GM18870 (cell line): ENCODE measurements at regions not wholly inside any gene's neighbourhood (a gene's known extent, or its start where the extent isn't known, plus 50 kb on each side); places are given as distances from the start of the nearest gene placed in this dataset.
"Not testable (repeated sequence)": the region's sequence is repeated elsewhere in the genome, so short reads cannot be mapped to it uniquely, and the experiment has no call there.

Source experiments
- ATAC-seq: cut with Tn5 transposase; IDR thresholded peaks from one replicate; pipeline ENCODE4 v1.9.1; 2021; ENCODE audit warnings: moderate library complexity; ENCODE audit not compliant: unreplicated experiment

DNA sequence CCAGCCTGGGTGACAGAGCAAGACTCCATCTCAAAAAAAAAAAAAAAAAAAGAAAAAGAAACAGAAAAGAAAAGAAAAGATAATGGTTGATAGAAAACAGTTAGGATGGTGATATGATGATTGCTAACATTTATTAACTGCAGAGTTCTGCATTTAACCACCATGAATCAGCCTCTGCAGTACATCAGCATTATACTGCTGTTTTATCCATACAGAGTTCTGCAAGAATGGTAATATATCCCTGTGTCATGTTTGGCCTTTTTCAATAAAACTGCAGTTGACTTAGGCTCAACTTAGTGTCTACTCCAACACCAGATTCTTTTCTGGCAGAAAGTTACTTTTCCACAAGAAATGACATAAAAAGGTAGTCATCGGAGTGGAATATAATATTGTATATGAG lies 62.6 kb downstream of the DUSP6 start:
- no peak for ATAC-seq

DNA sequence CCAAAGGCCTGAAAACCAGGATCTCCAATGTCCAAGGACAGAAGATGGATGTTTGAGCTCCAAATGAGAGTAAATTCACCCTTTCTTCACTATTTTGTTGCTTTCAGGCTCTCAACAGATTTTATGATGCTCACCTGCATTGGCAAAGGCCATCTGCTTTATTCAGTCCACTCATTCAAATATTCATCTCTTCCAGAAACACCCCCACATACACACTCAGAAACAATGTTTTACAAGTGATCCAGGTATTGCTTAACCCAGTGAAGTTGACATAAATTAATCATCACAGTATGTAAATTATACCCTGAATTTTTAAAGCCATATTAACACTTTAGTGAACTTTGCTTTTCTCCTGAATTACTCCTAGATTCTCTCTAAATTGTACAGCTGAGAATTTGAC lies 63.3 kb downstream of the DUSP6 start:
- no peak for ATAC-seq

DNA sequence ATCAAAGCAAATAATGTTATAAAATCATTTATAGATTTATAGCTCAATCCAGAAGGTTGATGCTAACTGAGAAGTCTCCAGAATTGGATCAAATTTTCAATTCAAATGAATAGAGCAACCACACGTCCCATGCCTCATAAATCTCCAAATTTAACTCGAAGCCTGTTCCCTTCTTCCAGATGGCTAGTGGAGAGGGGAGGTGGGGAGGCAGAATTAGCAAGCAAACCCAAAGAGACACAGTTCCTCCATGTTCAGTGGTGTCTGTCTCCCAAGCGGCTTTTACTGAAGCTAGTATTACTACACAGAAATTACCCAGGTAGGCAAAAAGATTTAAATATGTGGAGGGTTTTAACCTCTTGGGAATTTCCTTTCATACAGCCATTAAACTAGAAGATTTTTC lies 65.8 kb downstream of the DUSP6 start:
- no peak for ATAC-seq

DNA sequence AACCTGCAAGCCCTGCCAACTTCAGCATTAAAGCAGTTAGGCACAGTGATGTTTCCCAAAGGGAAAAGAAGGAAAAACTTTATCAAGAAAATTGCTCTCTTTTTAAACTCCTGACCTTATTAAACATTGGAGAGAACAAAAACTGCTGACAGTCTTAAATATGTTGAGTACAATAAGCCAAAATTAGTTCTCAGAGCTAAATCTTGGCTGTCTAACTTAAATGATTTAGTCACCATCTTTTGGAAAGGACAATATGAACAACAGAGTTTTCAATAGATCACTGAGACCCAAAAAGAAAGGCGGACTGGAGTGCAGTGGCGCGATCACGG lies 70.8 kb downstream of the DUSP6 start:
- ATAC-seq: no peak

GRCh38 chr12:89280833-89281538 lies 71.3 kb downstream of the DUSP6 start:
- no peak for ATAC-seq

DNA sequence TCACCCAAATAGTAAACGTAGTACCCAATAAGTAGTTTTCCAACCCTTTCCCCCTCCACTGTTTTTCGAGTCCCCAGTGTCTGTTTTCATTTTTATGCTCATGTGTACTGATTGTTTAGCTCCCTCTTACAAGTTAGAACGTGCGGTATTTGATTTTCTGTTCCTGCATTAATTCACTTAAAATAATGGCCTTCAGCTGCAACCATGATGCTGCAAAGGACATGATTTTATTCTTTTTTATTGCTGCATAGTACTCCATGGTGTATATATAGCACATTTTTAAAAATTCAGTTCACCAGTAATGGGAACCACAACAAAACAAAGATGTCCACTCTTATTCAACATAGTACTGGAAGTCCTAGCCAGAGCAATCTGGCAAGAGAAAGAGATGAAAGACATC lies 72.8 kb downstream of the DUSP6 start:
- no peak for ATAC-seq

DNA sequence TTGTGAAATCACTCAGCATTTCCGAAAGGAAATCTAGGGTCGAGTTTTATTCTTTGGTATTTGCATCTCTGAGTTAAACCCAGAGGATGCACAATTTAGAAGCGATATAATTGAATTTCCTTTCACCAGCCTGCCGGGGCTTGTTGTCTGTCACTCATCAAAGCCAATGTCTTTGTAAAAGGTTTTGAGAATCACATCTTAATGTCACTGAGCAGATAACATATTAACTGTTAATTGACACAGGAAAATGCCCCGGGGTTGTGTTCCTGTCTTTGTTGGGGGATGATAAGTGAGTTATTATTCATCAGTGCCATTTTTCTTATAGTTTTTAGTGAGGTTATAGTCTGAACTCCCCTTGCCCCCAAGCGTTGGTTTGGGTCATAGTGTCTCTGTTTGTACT lies 73.4 kb downstream of the DUSP6 start:
- ATAC-seq: no peak

DNA sequence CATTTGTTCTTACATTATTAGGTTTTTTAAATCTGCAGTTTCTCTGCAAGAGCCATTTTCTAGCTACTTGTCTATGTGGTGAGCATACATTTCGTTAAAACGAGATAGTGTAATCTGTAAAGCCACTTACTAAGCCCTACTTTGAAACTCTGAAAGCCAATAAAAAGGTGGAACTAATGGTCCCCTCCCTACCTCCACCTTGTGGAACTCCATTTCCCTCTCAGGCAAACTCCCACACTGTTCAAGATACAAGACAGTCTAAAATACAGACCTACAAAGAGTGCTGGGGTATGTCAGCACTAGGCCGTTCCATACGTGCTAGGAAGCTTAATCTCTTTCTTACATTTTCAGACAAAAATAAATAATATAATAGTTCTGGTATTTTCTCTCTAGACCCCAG lies 74.1 kb downstream of the DUSP6 start:
- ATAC-seq: no peak

- no peak for ATAC-seq
Measured at GRCh38 chr12:89276860-89277259, 75.4 kb downstream of the DUSP6 start.

- no peak for ATAC-seq
Measured at GRCh38 chr12:89273525-89273924, 78.8 kb downstream of the DUSP6 start.

DNA sequence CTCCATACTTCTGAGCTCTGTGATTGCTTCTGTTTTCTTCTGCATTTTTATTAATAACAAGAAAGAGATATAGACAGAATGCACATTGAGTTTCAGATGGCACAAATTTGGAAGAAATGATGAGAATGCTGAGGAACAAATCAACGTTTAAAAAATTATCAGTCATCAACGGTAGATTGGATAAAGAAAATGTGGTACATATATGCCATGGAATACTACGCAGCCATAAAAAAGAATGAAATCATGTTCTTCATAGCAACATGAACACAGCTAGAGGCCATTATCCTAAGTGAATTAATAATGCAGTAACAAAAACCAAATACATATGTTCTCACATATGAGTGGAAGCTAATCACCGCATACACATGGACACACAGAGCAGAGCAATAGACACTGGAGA lies 81.8 kb downstream of the DUSP6 start:
- no peak for ATAC-seq

DNA sequence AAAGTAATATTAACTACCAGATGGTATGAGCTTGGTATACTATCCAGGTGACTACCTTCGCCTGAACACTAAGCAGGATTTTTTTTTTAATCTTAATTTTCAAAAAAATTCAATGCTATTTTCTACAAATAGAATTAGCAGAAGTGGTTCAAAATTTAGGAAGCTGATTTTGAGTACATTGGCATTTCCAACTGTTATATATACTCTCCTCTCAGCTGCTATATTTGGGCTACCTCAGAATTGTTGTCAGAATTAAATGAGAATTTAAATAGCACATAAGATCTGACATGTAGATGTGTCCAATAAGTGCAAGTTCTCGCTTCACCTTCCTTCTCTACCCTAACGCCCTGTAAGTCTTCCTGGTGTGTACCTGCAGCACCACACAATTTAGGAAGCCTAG lies 83.1 kb downstream of the DUSP6 start:
- no peak for ATAC-seq

DNA sequence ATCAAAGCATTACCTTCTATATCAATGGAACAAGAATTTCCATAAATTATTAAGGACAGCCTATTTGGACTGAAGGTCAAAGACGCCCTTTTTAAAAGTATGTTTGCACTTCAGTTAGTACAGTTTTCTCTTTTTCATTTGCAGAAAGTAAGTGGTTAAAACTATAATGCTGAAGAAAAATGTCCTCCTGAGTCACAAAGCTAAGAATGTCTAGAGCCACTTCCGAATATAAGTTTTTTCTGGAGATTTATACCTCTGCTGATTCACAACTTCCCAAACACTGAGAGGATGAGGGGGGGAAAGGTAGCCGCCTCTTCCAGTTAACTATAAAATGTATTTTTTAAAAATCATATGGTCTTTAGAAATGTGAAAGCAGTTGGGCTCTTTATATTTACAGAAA lies 84.9 kb downstream of the DUSP6 start:
- ATAC-seq: no peak

- not testable (repeated sequence) for ATAC-seq
Measured at GRCh38 chr12:89266574-89267188, 85.6 kb downstream of the DUSP6 start.

GRCh38 chr12:89264837-89265236 lies 87.5 kb downstream of the DUSP6 start:
- no peak for ATAC-seq

DNA sequence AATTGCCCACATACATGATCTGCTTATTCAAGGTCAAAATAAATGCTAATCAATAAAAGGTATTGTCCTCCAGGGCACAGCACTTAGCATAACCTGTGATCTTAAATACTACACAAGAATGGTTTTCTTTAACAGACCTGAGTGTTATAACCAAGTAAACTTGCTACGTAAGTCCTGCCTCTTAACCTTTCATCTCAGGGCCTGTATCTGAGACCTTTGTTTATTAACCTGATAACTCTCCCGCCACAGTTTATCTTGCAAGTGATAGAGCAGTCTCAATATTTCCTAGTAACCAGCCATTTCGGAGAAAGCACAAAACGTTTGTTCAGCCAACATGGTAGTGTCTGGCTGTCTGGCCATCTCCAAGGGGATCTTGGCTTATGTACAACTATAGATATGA lies 88.4 kb downstream of the DUSP6 start:
- ATAC-seq: no peak

DNA sequence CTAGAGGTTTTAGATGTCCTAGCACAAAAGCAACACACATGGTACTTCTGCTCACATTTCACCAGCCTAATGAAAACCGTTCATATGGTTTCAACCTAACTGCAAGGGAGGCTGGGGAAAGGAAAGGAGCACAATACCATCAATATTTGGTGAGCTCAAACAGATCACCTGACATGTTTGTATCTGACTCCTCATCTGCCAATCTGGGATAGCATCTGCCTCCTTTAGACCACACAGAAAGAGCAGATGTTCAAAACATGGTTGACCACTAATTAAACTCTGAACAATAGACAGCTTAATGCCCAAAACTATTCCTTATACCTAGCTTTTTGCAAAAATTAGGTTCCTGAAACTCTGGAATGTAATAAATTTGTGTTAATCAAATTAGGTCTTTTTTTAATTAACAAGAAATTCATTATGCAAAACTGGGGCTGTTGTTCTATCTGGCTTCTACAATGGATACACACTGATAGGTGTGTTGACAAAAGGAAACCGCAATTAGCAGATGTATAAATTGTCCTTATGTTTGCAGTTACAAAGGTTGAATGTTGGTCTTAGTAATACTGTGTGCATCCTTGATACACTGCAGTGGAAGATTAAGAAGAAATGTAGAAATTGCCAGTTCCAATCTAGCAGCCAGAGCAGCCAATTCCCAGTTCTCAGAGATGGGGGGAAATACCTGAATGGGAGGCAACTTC lies 89.3 kb downstream of the DUSP6 start:
- no peak for ATAC-seq

DNA sequence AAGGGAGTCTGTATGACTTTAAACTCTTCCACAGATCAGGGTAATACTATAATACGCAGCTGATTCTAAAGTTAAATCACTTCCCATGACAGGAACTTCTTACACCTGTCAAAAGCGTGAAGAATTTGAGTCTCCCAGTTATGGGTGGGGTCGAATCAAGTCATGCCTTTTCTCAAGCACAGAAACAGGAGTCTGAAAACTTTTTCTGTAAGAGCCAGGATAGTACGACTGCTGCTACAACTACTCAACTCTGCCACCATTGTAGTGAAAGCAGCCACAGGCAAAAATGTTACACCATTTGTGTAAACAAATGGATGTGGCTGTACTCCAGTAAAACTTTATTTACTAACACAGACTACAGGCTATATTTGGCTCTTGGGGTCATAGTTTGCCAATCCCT lies 90.3 kb downstream of the DUSP6 start:
- ATAC-seq: no peak

- no peak for ATAC-seq
Measured at GRCh38 chr12:89260841-89261637, 91.3 kb downstream of the DUSP6 start.

- no peak for ATAC-seq
Measured at GRCh38 chr12:89259821-89260220, 92.5 kb downstream of the DUSP6 start.

DNA sequence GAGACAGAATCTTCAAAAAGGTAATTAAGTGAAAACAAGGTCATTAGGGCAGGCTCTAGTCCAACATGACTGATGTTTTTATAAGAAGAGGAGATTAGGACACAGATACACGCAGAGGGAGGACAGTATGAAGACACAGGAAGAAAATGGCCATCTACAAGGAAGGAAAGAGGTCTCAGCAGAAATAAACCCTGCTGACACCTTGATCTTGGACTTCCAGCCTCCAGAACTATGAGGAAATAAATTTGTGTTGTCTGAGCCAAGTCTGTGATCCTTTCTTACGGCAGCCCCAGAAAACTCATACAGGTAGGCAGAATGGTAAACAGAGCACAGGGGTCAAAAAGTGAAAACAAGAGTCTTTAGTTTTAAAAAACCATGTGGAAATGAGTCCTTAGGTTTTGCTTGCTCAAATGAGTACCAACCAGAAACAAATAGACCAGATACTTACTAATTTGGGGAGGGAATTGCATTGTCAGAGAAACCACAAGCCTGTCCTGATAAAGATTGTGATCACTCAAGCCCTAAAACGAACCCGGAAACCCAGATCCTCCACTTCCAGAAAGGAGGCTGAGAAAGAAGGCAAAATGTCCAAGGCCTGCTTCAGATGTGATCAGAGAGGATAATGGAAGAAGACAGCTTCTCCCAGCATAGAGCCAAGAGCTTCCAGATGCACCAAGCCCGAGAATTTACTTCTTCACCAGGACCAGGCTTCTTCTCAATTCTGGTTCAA lies 93.9 kb downstream of the DUSP6 start:
- no peak for ATAC-seq
